Activated T-helper 1 cell treated with anti-CD3 and anti-CD28 coated beads, Interleukin-12 subunit alpha, Interleukin-12 subunit beta, Interleukin-2, Interleukin-4 antibody, amounts not matched to agents 30 ng/mL and 10 ng/mL and 1 ng/mL, durations not matched to agents 14 hours and 24 hours and 36 hours (primary cell): ENCODE measurements at regions not wholly inside any gene's neighbourhood (a gene's known extent, or its start where the extent isn't known, plus 50 kb on each side); places are given as distances from the start of the nearest gene placed in this dataset.

Experiments
- DNase-seq: peaks from one replicate; pipeline ENCODE4 v3.0.0; 2021; ENCODE audit warnings: low spot score
- H3K27ac Mint-ChIP-seq: one replicate; pipeline ENCODE4 v1.8.0; 2021; ENCODE audit warnings: mild to moderate bottlenecking, mixed read lengths
- H3K27me3 Mint-ChIP-seq: one replicate; pipeline ENCODE4 v1.8.0; 2022; ENCODE audit warnings: mild to moderate bottlenecking, moderate library complexity, mixed read lengths; ENCODE audit not compliant: insufficient read depth
- H3K36me3 Mint-ChIP-seq: one replicate; pipeline ENCODE4 v1.8.0; 2021; ENCODE audit warnings: low read depth, mixed read lengths
- H3K4me1 Mint-ChIP-seq: one replicate; pipeline ENCODE4 v1.8.0; 2021; ENCODE audit warnings: low read depth, mixed read lengths
- H3K4me3 Mint-ChIP-seq: one replicate; pipeline ENCODE4 v1.8.0; 2021; ENCODE audit warnings: mild to moderate bottlenecking, moderate library complexity, mixed read lengths
- H3K9me3 Mint-ChIP-seq: one replicate; pipeline ENCODE4 v1.8.0; 2021; ENCODE audit warnings: mixed read lengths
- intact Hi-C: fragments of 100-400 bp; cut with micrococcal nuclease; formaldehyde crosslinking; loops from one replicate; pipeline ENCODE4 v1.15.1; 2024

DNA sequence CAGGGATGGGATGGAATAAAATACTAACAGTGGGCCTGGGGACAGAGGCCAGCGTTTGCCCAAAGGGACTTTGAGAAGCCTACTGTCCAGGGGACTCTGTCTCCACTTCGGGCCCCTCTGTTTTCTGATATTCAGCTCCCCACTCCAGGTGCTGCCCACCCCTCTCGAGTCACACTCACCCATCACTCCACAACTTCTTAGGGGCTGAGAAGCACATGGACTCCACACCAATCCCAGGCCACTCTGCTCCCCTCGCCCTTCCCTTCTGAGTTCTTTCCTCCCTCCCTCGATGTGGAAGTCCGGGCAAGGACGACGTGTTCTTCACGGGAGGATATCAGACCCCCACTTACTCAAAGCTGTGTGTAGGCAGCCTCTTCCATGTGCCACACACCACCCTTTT is 124.5 kb downstream of the BARX1 start:
- Mint-ChIP-seq H3K36me3 (no peaks in the 10 kb centered on the region), H3K27me3 (peaks cover 23% of the 10 kb centered on the region), H3K27ac (no peak overlapping the region), H3K9me3 (no peaks in the 10 kb centered on the region), H3K4me1 (peaks cover 4% of the 10 kb centered on the region), H3K4me3 (no peak overlapping the region)
- intact Hi-C loops: no loop called here
- DNase-seq: no peak

GRCh38 chr9:93830012-93830596 is 125.1 kb downstream of the BARX1 start:
- intact Hi-C loops: no loop called here
- no peak for DNase-seq
- Mint-ChIP-seq H3K27me3 (peaks cover 25% of the 10 kb centered on the region), H3K4me3 (no peak overlapping the region), H3K4me1 (peaks cover 4% of the 10 kb centered on the region), H3K9me3 (no peaks in the 10 kb centered on the region), H3K36me3 (no peaks in the 10 kb centered on the region), H3K27ac (no peak overlapping the region)

DNA sequence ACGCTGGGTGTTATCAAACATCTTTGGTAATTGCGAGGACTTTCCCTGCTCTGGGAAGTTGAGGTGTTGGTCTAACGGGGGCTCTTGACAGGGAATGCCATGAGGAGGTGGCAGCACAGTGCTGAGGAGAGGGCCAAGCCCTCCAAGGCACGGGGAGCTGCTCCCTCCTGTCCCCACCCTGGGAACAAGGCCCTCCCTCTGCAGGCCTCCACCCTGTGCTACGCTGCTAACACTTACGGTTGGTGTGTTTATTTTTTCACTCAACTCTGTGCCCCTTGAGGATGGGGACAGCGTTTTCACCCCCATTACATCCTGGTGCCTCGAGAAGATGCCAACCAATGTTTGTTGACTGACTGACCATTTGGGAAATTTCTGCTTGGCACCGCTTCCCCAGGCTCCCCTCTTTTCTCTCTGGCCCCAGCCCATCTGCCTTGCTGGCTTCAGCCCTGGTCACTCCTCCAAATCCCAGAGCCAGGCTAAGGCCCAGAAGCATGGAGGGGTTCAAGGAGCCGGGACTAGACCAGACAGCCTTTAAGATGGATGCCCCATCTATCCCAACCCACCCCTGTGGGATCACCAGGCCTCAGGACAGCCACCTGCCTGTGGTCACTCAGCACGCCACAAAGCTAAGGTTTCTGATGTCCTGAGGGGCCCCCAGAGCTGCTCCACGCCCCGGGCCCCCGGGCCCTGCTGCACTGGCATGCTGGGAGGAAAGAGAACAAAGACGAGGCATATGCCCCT is 125.7 kb downstream of the BARX1 start:
- Mint-ChIP-seq H3K27me3 (peaks cover 25% of the 10 kb centered on the region), H3K9me3 (no peaks in the 10 kb centered on the region), H3K4me1 (peaks cover 4% of the 10 kb centered on the region), H3K36me3 (no peaks in the 10 kb centered on the region), H3K27ac (no peak overlapping the region), H3K4me3 (no peak overlapping the region)
- intact Hi-C loops: loop anchor here (5.0 kb wide), 1 partner anchor 118 kb away; no protein-coding TSS in a partner anchor
- no peak for DNase-seq

GRCh38 chr9:93828331-93829097 is 126.6 kb downstream of the BARX1 start:
- intact Hi-C loops: loop anchor here (5.0 kb wide), 1 partner anchor 119 kb away; no protein-coding TSS in a partner anchor
- H3K4me1 Mint-ChIP-seq: peaks cover 4% of the 10 kb centered on the region
- no peaks in the 10 kb centered on the region for H3K36me3 Mint-ChIP-seq
- H3K27ac Mint-ChIP-seq: no peak overlapping the region
- H3K9me3 Mint-ChIP-seq: no peaks in the 10 kb centered on the region
- no peak for DNase-seq
- H3K27me3 Mint-ChIP-seq: peaks cover 25% of the 10 kb centered on the region
- H3K4me3 Mint-ChIP-seq: no peak overlapping the region

DNA sequence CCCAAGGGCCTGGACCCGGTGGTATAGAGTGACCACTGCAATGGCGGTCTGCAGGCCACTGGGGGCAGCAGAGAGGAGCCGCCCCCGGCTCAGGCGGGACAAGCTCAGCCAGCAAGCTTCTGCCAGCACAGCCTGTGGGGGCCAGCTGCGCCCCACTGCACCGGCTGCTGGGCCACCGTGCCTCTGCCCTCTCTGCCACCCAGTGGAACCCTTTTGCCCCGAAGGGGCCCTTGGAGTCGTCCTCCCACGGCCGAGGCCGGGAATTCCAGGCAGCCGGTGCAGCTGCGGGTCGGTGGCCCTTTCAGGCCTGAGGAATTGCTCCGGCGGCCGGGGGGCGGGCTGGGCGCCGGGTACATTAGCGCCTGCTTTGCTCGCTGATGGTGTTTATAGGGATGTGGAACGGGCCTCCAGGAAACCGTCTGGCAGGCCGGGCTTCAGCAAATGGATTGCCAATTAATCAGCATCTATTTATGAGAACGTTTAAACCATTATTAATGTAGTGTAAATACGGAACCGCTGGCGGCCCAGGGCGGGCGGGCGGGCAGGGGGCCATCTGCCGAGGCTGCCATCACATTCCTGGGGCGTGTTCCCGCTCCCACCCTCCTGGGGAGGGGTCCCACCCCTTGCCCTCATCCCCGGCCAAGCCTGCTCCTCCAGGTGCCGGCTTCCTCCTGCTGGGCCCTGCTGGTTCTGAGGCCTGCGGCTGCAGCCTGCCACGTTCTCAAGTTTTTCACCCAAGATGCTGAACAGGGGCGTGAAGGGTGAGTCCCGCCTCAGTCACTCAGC is 127.4 kb downstream of the BARX1 start:
- intact Hi-C loops: loop anchor here (5.0 kb wide), 1 partner anchor 120 kb away; no protein-coding TSS in a partner anchor
- no peaks in the 10 kb centered on the region for H3K36me3 Mint-ChIP-seq
- peak; percentile 14 for DNase-seq
- peaks cover 4% of the 10 kb centered on the region for H3K4me1 Mint-ChIP-seq
- peaks cover 25% of the 10 kb centered on the region for H3K27me3 Mint-ChIP-seq
- H3K9me3 Mint-ChIP-seq: no peaks in the 10 kb centered on the region
- no peak overlapping the region for H3K4me3 Mint-ChIP-seq
- no peak overlapping the region for H3K27ac Mint-ChIP-seq

GRCh38 chr9:93826905-93827544 is 128.1 kb downstream of the BARX1 start:
- peaks cover 4% of the 10 kb centered on the region for H3K4me1 Mint-ChIP-seq
- H3K9me3 Mint-ChIP-seq: no peaks in the 10 kb centered on the region
- intact Hi-C loops: loop anchor here (1.0 to 5.0 kb wide), 2 partner anchors 120 to 136 kb away; no protein-coding TSS in a partner anchor
- H3K36me3 Mint-ChIP-seq: no peaks in the 10 kb centered on the region
- peaks cover 23% of the 10 kb centered on the region for H3K27me3 Mint-ChIP-seq
- no peak overlapping the region for H3K27ac Mint-ChIP-seq
- DNase-seq: no peak
- H3K4me3 Mint-ChIP-seq: no peak overlapping the region

DNA sequence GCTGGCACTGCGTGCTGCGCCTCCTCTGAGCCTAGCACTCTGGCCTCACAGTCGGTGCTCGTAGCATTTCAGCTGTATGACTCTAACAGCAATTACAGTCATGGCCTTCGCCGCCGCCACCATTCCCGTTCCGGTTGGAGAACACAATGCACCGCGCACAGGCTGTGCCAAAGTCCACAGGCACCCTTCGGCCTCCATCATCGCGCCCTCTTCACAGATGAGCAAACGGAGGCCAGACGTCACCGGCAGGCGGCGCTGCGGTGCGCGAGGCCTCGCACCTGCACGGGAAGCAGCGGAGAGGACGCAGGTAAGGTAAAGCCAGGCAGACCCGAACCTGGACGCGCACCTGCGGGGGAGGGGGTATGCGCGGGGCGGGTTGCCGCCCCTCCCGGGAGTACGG is 128.9 kb downstream of the BARX1 start:
- peak; percentile 9 for DNase-seq
- intact Hi-C loops: loop anchor here (1.0 to 5.0 kb wide), 2 partner anchors 121 to 137 kb away; no protein-coding TSS in a partner anchor
- peaks cover 4% of the 10 kb centered on the region for H3K4me1 Mint-ChIP-seq
- H3K27ac Mint-ChIP-seq: no peak overlapping the region
- no peak overlapping the region for H3K4me3 Mint-ChIP-seq
- no peaks in the 10 kb centered on the region for H3K36me3 Mint-ChIP-seq
- H3K9me3 Mint-ChIP-seq: no peaks in the 10 kb centered on the region
- peaks cover 28% of the 10 kb centered on the region for H3K27me3 Mint-ChIP-seq

GRCh38 chr9:93825348-93826115 is 129.6 kb downstream of the BARX1 start:
- Mint-ChIP-seq H3K9me3 (no peaks in the 10 kb centered on the region), H3K27me3 (peaks cover 27% of the 10 kb centered on the region), H3K36me3 (no peaks in the 10 kb centered on the region), H3K4me3 (no peak overlapping the region), H3K4me1 (peaks cover 4% of the 10 kb centered on the region), H3K27ac (no peak overlapping the region)
- no peak for DNase-seq
- intact Hi-C loops: loop anchor here (1.0 to 5.0 kb wide), 2 partner anchors 122 to 138 kb away; no protein-coding TSS in a partner anchor

- Mint-ChIP-seq H3K27ac (no peak overlapping the region), H3K4me1 (peaks cover 4% of the 10 kb centered on the region)
- intact Hi-C loops: loop anchor here (5.0 kb wide), 1 partner anchor 123 kb away; no protein-coding TSS in a partner anchor
Measured at GRCh38 chr9:93824386-93825294, 130.5 kb downstream of the BARX1 start.

DNA sequence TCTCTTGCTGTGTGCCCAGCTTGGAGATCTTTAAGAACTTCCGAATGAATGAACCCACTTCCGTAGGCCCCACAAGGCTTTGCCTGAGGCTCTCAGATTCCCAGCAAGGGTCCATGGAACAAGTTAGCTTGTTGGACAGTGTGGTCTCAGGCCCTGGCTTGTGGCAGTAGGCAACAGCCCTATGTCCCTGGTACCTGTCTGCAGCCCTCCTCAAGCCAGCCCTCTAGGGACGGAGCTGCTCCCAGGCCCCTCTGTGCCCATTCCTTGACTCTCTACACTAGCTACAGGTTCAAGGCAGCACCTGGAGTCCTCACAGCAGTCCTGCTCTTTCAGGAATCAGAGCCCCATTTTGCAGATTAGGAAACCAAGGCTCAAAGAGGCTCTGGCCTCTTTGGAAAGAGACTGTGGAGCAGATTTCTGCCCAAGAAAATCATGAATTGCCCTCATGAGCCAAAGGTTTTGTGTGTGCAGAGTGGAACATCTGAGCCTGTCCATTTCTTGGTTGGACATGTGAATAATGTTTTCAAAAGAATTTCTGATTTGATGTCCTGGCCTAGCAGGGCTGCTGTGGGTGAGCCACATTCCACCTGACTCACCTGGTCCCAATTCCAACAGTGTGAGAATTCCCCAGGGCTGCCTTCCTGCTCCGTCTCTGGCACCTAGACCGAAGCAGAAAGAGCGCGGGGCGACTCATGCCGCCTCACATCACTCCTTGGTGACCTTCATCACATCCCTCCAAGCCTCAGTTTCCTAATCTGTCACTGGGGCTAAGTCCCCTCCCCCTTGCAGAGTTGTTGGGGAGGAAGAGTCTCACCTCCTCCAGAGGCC is 131.7 kb downstream of the BARX1 start:
- no peaks in the 10 kb centered on the region for H3K36me3 Mint-ChIP-seq
- H3K4me3 Mint-ChIP-seq: no peak overlapping the region
- no peak overlapping the region for H3K27ac Mint-ChIP-seq
- H3K4me1 Mint-ChIP-seq: peaks cover 4% of the 10 kb centered on the region
- H3K9me3 Mint-ChIP-seq: no peaks in the 10 kb centered on the region
- H3K27me3 Mint-ChIP-seq: peaks cover 21% of the 10 kb centered on the region
- DNase-seq: no peak
- intact Hi-C loops: no loop called here

More at GRCh38 chr9:93824386-93825294, 130.5 kb downstream of the BARX1 start:
- Mint-ChIP-seq H3K27me3 (peaks cover 27% of the 10 kb centered on the region), H3K4me3 (no peak overlapping the region), H3K36me3 (no peaks in the 10 kb centered on the region), H3K9me3 (no peaks in the 10 kb centered on the region)
- no peak for DNase-seq
